ENCODE measurements at regions not wholly inside any gene's neighbourhood (a gene's known extent, or its start where the extent isn't known, plus 50 kb on each side); places are given as distances from the start of the nearest gene placed in this dataset.

GRCh38 chr6:91926361-91926760, 1339.5 kb upstream of the MAP3K7 start:
- TF ChIP-seq, protein P1, sequence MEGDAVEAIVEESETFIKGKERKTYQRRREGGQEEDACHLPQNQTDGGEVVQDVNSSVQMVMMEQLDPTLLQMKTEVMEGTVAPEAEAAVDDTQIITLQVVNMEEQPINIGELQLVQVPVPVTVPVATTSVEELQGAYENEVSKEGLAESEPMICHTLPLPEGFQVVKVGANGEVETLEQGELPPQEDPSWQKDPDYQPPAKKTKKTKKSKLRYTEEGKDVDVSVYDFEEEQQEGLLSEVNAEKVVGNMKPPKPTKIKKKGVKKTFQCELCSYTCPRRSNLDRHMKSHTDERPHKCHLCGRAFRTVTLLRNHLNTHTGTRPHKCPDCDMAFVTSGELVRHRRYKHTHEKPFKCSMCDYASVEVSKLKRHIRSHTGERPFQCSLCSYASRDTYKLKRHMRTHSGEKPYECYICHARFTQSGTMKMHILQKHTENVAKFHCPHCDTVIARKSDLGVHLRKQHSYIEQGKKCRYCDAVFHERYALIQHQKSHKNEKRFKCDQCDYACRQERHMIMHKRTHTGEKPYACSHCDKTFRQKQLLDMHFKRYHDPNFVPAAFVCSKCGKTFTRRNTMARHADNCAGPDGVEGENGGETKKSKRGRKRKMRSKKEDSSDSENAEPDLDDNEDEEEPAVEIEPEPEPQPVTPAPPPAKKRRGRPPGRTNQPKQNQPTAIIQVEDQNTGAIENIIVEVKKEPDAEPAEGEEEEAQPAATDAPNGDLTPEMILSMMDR (IDR thresholded peaks at IDR 0.05; ENCODE audit: insufficient read depth, low read length) = no peak
- TF ChIP-seq, protein P2, sequence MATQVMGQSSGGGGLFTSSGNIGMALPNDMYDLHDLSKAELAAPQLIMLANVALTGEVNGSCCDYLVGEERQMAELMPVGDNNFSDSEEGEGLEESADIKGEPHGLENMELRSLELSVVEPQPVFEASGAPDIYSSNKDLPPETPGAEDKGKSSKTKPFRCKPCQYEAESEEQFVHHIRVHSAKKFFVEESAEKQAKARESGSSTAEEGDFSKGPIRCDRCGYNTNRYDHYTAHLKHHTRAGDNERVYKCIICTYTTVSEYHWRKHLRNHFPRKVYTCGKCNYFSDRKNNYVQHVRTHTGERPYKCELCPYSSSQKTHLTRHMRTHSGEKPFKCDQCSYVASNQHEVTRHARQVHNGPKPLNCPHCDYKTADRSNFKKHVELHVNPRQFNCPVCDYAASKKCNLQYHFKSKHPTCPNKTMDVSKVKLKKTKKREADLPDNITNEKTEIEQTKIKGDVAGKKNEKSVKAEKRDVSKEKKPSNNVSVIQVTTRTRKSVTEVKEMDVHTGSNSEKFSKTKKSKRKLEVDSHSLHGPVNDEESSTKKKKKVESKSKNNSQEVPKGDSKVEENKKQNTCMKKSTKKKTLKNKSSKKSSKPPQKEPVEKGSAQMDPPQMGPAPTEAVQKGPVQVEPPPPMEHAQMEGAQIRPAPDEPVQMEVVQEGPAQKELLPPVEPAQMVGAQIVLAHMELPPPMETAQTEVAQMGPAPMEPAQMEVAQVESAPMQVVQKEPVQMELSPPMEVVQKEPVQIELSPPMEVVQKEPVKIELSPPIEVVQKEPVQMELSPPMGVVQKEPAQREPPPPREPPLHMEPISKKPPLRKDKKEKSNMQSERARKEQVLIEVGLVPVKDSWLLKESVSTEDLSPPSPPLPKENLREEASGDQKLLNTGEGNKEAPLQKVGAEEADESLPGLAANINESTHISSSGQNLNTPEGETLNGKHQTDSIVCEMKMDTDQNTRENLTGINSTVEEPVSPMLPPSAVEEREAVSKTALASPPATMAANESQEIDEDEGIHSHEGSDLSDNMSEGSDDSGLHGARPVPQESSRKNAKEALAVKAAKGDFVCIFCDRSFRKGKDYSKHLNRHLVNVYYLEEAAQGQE (IDR thresholded peaks at IDR 0.05; ENCODE audit: insufficient replicate concordance, low read depth) = no peak
- TF ChIP-seq POLR2AphosphoS5 (IDR thresholded peaks at IDR 0.05; ENCODE audit: low read depth) = no peak
